ENCODE measurements at regions not wholly inside any gene's neighbourhood (a gene's known extent, or its start where the extent isn't known, plus 50 kb on each side); places are given as distances from the start of the nearest gene placed in this dataset.

DNA sequence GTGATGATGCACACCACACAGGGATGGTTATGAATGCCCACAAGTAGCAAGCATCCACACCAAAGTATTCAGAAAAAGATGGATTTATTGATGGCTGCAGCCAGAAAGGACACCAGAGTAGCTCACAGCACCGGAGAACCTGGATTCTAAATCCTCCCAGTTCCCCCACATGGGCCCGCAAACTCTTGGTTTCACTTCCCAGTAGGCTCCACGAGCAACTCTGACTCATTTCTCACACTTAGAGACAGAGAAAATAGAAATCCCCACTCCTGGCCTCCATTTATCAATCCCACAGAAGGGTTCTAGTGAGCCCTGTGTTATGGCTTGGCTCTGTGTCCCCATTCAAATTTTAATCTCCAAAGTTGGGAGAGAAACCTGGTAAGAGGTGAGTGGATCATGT lies 426.7 kb upstream of the MYT1L start:
- no peak overlapping the region for H3K9ac ChIP-seq (ENCODE audit: low read depth in 1 of 2, low read length in 2 of 2)
- H3K36me3 ChIP-seq (ENCODE audit: control insufficient read depth in 4 of 4, insufficient read depth in 3 of 4, low read depth in 1 of 4, low read length in 3 of 4) = no peaks in the 10 kb centered on the region
- no peaks in the 10 kb centered on the region for H3K4me1 ChIP-seq (ENCODE audit: control insufficient read depth in 4 of 4, insufficient read depth in 4 of 4, low read length in 3 of 4)
- H3K9me3 ChIP-seq (ENCODE audit: control insufficient read depth in 4 of 4, low read length in 3 of 4) = peaks cover 0 to 7% (median 3%) of the 10 kb centered on the region in 4 donors
- DNase-seq (ENCODE audit: low spot score) = no peak
- TF ChIP-seq HNF4G (IDR thresholded peaks at IDR 0.05) (no peak), RXRA (IDR thresholded peaks at IDR 0.05) (no peak), JUND (IDR thresholded peaks at IDR 0.05) (no peak), YY1 (IDR thresholded peaks at IDR 0.05) (no peak)
- TF ChIP-seq, protein P1, sequence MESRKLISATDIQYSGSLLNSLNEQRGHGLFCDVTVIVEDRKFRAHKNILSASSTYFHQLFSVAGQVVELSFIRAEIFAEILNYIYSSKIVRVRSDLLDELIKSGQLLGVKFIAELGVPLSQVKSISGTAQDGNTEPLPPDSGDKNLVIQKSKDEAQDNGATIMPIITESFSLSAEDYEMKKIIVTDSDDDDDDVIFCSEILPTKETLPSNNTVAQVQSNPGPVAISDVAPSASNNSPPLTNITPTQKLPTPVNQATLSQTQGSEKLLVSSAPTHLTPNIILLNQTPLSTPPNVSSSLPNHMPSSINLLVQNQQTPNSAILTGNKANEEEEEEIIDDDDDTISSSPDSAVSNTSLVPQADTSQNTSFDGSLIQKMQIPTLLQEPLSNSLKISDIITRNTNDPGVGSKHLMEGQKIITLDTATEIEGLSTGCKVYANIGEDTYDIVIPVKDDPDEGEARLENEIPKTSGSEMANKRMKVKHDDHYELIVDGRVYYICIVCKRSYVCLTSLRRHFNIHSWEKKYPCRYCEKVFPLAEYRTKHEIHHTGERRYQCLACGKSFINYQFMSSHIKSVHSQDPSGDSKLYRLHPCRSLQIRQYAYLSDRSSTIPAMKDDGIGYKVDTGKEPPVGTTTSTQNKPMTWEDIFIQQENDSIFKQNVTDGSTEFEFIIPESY (IDR thresholded peaks at IDR 0.05) = no peak
- TF ChIP-seq, protein P2, sequence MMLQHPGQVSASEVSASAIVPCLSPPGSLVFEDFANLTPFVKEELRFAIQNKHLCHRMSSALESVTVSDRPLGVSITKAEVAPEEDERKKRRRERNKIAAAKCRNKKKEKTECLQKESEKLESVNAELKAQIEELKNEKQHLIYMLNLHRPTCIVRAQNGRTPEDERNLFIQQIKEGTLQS (IDR thresholded peaks at IDR 0.05) = no peak
- H3K4me3 ChIP-seq (ENCODE audit: low read depth in 1 of 3, low read length in 3 of 3) = no peak overlapping the region
- 71% methylated on average over 3 of the region's 3 CpGs for WGBS
- H3K27me3 ChIP-seq (ENCODE audit: control insufficient read depth in 4 of 4, insufficient read depth in 4 of 4, low read length in 3 of 4) = no peaks in the 10 kb centered on the region
- no peak overlapping the region for H3K27ac ChIP-seq (ENCODE audit: low read depth in 1 of 2, low read length in 2 of 2)

DNA sequence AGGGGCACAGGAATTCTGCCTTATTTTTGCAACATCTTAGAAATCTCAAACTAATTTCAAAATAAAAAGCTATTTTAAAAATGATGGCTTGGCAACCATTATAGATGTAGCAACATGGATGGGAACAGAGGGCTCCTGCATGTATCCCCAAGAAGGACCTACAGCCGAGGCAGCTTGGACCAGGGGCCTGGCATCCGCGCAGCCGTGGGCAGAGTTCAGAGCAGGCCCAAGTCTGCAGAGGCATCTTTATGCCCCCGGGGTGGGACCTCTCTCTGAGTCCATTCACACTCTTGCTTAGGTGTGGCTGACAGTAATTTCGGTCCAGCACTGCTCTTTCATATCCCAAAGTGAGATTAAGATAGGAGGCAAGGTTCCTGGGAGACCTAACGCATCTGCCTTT lies 425.8 kb upstream of the MYT1L start:
- H3K4me1 ChIP-seq (ENCODE audit: control insufficient read depth in 4 of 4, insufficient read depth in 4 of 4, low read length in 3 of 4) = no peaks in the 10 kb centered on the region
- no peaks in the 10 kb centered on the region for H3K36me3 ChIP-seq (ENCODE audit: control insufficient read depth in 4 of 4, insufficient read depth in 3 of 4, low read depth in 1 of 4, low read length in 3 of 4)
- H3K27me3 ChIP-seq (ENCODE audit: control insufficient read depth in 4 of 4, insufficient read depth in 4 of 4, low read length in 3 of 4) = no peaks in the 10 kb centered on the region
- no peak overlapping the region for H3K4me3 ChIP-seq (ENCODE audit: low read depth in 1 of 3, low read length in 3 of 3)
- DNase-seq (ENCODE audit: low spot score) = no peak
- WGBS = 83% methylated on average over 7 of the region's 7 CpGs
- H3K9me3 ChIP-seq (ENCODE audit: control insufficient read depth in 4 of 4, low read length in 3 of 4) = peaks cover 0 to 7% (median 3%) of the 10 kb centered on the region in 4 donors
- H3K9ac ChIP-seq (ENCODE audit: low read depth in 1 of 2, low read length in 2 of 2) = no peak overlapping the region
- TF ChIP-seq TAF1 (conservative IDR thresholded peaks at IDR 0.05) (no peak), JUND (IDR thresholded peaks at IDR 0.05) (no peak), YY1 (IDR thresholded peaks at IDR 0.05) (no peak), GABPA (IDR thresholded peaks at IDR 0.05 in 1 of 2, conservative IDR thresholded peaks at IDR 0.05 in 1 of 2) (no peak), NR2F2 (IDR thresholded peaks at IDR 0.05) (no peak), FOXA1 (IDR thresholded peaks at IDR 0.05) (no peak), RAD21 (IDR thresholded peaks at IDR 0.05) (no peak), SP1 (IDR thresholded peaks at IDR 0.05) (no peak), HNF4A (conservative IDR thresholded peaks at IDR 0.05) (no peak)
- TF ChIP-seq, protein P1 (IDR thresholded peaks at IDR 0.05) = no peak
- TF ChIP-seq, protein P3, sequence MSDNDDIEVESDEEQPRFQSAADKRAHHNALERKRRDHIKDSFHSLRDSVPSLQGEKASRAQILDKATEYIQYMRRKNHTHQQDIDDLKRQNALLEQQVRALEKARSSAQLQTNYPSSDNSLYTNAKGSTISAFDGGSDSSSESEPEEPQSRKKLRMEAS (IDR thresholded peaks at IDR 0.05) = no peak
- TF ChIP-seq, protein P2 (IDR thresholded peaks at IDR 0.05) = no peak
- TF ChIP-seq, protein P4, sequence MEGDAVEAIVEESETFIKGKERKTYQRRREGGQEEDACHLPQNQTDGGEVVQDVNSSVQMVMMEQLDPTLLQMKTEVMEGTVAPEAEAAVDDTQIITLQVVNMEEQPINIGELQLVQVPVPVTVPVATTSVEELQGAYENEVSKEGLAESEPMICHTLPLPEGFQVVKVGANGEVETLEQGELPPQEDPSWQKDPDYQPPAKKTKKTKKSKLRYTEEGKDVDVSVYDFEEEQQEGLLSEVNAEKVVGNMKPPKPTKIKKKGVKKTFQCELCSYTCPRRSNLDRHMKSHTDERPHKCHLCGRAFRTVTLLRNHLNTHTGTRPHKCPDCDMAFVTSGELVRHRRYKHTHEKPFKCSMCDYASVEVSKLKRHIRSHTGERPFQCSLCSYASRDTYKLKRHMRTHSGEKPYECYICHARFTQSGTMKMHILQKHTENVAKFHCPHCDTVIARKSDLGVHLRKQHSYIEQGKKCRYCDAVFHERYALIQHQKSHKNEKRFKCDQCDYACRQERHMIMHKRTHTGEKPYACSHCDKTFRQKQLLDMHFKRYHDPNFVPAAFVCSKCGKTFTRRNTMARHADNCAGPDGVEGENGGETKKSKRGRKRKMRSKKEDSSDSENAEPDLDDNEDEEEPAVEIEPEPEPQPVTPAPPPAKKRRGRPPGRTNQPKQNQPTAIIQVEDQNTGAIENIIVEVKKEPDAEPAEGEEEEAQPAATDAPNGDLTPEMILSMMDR (IDR thresholded peaks at IDR 0.05; ENCODE audit: low read depth, low read length, missing input control) = no peak
- H3K27ac ChIP-seq (ENCODE audit: low read depth in 1 of 2, low read length in 2 of 2) = no peak overlapping the region

Data from liver (tissue), 8 donors.